ENCODE measurements at regions not wholly inside any gene's neighbourhood (a gene's known extent, or its start where the extent isn't known, plus 50 kb on each side); places are given as distances from the start of the nearest gene placed in this dataset.

GRCh38 chr17:33583518-33584417, 290.7 kb upstream of the ASIC2 start:
- H3K27ac ChIP-seq, result no peak overlapping the region
- no peak for TF ChIP-seq CTCF (conservative IDR thresholded peaks at IDR 0.05)
- TF ChIP-seq ZFX (IDR thresholded peaks at IDR 0.05), result no peak

DNA sequence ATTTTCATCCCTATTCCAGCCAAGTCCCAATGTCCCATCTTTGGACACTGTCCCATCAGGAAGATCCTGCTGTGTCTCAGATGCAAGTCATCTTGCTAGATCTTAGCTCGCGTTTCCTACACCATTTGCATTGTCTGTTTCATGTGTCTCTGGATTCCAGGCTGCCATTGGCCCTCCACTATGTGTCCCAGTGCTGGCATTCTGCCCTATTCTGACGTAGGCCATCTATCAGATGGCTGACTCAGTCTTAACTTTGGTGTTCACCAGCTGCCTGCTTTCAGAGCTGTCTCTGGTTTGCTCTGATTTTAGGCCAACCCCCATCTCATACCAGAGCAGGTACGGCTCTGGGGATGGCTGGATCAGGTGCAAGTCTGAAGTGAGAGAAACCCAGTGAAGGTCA, 300.9 kb upstream of the ASIC2 start:
- no peak for TF ChIP-seq ZFX (IDR thresholded peaks at IDR 0.05)
- TF ChIP-seq CTCF (conservative IDR thresholded peaks at IDR 0.05), result no peak
- H3K27ac ChIP-seq, result no peak overlapping the region

GRCh38 chr17:33595828-33596227, 302.7 kb upstream of the ASIC2 start:
- TF ChIP-seq CTCF (conservative IDR thresholded peaks at IDR 0.05) (no peak), ZFX (IDR thresholded peaks at IDR 0.05) (no peak)

DNA sequence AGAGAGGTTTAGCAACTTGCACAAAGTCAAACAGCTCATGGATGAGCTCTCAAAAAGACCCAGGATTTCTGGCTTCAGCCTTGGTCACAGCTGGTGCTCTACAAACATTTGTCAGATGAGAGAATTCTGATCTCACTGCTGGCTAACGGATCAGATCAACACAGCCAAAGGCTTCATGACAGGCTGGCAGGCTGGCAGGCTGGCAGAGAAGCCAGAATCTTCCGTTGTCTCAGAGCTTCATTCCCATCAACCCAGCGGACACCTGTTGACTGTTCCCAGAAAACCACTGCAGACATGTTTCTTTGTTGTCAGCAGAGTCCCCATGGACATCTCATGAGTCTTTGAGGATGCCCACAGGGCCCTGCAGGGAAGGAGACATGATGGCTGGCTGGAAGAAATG, 303.8 kb upstream of the ASIC2 start:
- TF ChIP-seq ZFX (IDR thresholded peaks at IDR 0.05), result no peak
- TF ChIP-seq CTCF (conservative IDR thresholded peaks at IDR 0.05), result no peak
- no peak overlapping the region for H3K27ac ChIP-seq

More at GRCh38 chr17:33595828-33596227, 302.7 kb upstream of the ASIC2 start:
- H3K27ac ChIP-seq, result no peak overlapping the region

- TF ChIP-seq ZFX (IDR thresholded peaks at IDR 0.05) (no peak), CTCF (conservative IDR thresholded peaks at IDR 0.05) (no peak)
- H3K27ac ChIP-seq, result no peak overlapping the region
These were observed 305.7 kb upstream of the ASIC2 start for GRCh38 chr17:33598797-33599196.

DNA sequence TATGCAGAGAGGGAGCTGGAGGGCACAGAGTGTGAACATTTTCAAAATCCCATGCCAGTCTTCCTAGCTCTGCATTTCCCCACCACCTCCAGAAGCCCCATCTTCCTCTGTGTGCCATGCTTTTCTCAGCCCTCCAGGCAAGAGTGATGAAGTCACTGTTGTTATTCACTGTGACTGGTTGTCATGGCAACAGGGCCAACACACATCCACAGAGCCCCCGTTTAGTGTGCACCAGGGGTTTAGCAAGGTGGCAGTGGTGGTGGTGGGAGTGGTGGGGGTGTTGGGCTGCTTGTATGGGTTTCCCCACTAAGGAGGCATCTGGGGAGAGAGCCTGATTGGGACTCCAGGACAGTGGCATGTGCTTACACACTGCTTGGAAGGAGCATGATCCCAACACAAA, 309.9 kb upstream of the ASIC2 start:
- TF ChIP-seq ZFX (IDR thresholded peaks at IDR 0.05) (no peak), CTCF (conservative IDR thresholded peaks at IDR 0.05) (no peak)
- H3K27ac ChIP-seq, result no peak overlapping the region

- H3K27ac ChIP-seq, result no peak overlapping the region
- TF ChIP-seq CTCF (conservative IDR thresholded peaks at IDR 0.05) (no peak), ZFX (IDR thresholded peaks at IDR 0.05) (no peak)
These were observed 310.7 kb upstream of the ASIC2 start for GRCh38 chr17:33603789-33604188.
